Neural progenitor cell (in vitro differentiated cells): ENCODE measurements at regions not wholly inside any gene's neighbourhood (a gene's known extent, or its start where the extent isn't known, plus 50 kb on each side); places are given as distances from the start of the nearest gene placed in this dataset.

ENCODE experiments used
- DNase-seq: peaks from one replicate; pipeline ENCODE4 v3.0.0-alpha.2; 2016; ENCODE audit warnings: low spot score
- H2AFZ ChIP-seq: fragments of 200-600 bp; sonication (generic); replicated peaks from 2 replicates; pipeline ENCODE4 v1.6.1; 2016; ENCODE audit warnings: antibody characterized with exemption
- H3F3A ChIP-seq: fragments of 200-600 bp; sonication (generic); 2 replicates; pipeline ENCODE4 v1.6.1; 2016; ENCODE audit warnings: antibody characterized with exemption, low read depth
- H3K27ac ChIP-seq: fragments of 200-600 bp; sonication (generic); 2 replicates; pipeline ENCODE4 v1.5.1; 2016; ENCODE audit warnings: mild to moderate bottlenecking
- H3K27me3 ChIP-seq: fragments of 200-600 bp; sonication (generic); 2 replicates; pipeline ENCODE4 v1.6.1; 2016; ENCODE audit warnings: mild to moderate bottlenecking, moderate library complexity
- H3K36me3 ChIP-seq: fragments of 200-600 bp; sonication (generic); 2 replicates; pipeline ENCODE4 v1.5.1; 2016
- H3K4me1 ChIP-seq: fragments of 200-600 bp; sonication (generic); 2 replicates; pipeline ENCODE4 v1.6.1; 2016; ENCODE audit warnings: mixed run types
- H3K4me2 ChIP-seq: fragments of 200-600 bp; sonication (generic); 2 replicates; pipeline ENCODE4 v1.6.1; 2016
- H3K4me3 ChIP-seq: fragments of 200-600 bp; sonication (generic); 2 replicates; pipeline ENCODE4 v1.5.1; 2016
- H3K79me2 ChIP-seq: fragments of 200-600 bp; sonication (generic); 2 replicates; pipeline ENCODE4 v1.6.1; 2016; ENCODE audit warnings: low read depth
- H3K9ac ChIP-seq: fragments of 200-600 bp; sonication (generic); 2 replicates; pipeline ENCODE4 v1.6.1; 2016
- H3K9me3 ChIP-seq: fragments of 200-600 bp; sonication (generic); 2 replicates; pipeline ENCODE4 v1.5.1; 2016; ENCODE audit warnings: low read depth
- H4K20me1 ChIP-seq: fragments of 200-600 bp; sonication (generic); 2 replicates; pipeline ENCODE4 v1.6.1; 2016; ENCODE audit warnings: low read depth
- H3K27ac Mint-ChIP-seq: 3 replicates; pipeline ENCODE4 v1.8.0; 2021; ENCODE audit warnings: mixed read lengths
- H3K27me3 Mint-ChIP-seq: 2 replicates; pipeline ENCODE4 v1.8.0; 2022; ENCODE audit warnings: low read depth, mild to moderate bottlenecking, inconsistent platforms, moderate library complexity, mixed read lengths; ENCODE audit not compliant: insufficient read depth
- H3K36me3 Mint-ChIP-seq: 3 replicates; pipeline ENCODE4 v1.8.0; 2021; ENCODE audit warnings: mixed read lengths
- H3K4me1 Mint-ChIP-seq: 3 replicates; pipeline ENCODE4 v1.8.0; 2021; ENCODE audit warnings: mixed read lengths
- H3K4me3 Mint-ChIP-seq: 3 replicates; pipeline ENCODE4 v1.8.0; 2021; ENCODE audit warnings: mild to moderate bottlenecking, moderate library complexity, mixed read lengths
- H3K9me3 Mint-ChIP-seq: 3 replicates; pipeline ENCODE4 v1.8.0; 2020; ENCODE audit warnings: mixed read lengths
- CTCF ChIP-seq: fragments of 200-600 bp; sonication (generic); IDR thresholded peaks from 2 replicates; pipeline ENCODE4 v1.5.1; 2017; ENCODE audit warnings: antibody characterized with exemption, mild to moderate bottlenecking
- EZH2 ChIP-seq: fragments of 200-600 bp; sonication (generic); IDR thresholded peaks from 2 replicates; pipeline ENCODE4 v1.6.1; 2017; ENCODE audit warnings: antibody characterized with exemption, mild to moderate bottlenecking, moderate library complexity
- EZH2phosphoT487 ChIP-seq: fragments of 200-600 bp; sonication (generic); IDR thresholded peaks from 2 replicates; pipeline ENCODE4 v1.6.1; 2017; ENCODE audit warnings: antibody characterized with exemption

GRCh38 chr5:163357636-163358035 lies 79.8 kb upstream of the CCNG1 start:
- Histone ChIP-seq H3K9me3 (no peaks in the 10 kb centered on the region), H3K27me3 (no peaks in the 10 kb centered on the region), H4K20me1 (no peaks in the 10 kb centered on the region), H3K27ac (no peak overlapping the region), H3K4me3 (no peak overlapping the region), H3K79me2 (no peaks in the 10 kb centered on the region), H3F3A (no peaks in the 10 kb centered on the region), H2AFZ (no peak overlapping the region), H3K4me1 (no peaks in the 10 kb centered on the region), H3K36me3 (no peaks in the 10 kb centered on the region), H3K9ac (no peak overlapping the region), H3K4me2 (no peak overlapping the region)
- no peak overlapping the region for H3K27ac Mint-ChIP-seq
- no peaks in the 10 kb centered on the region for H3K36me3 Mint-ChIP-seq
- no peaks in the 10 kb centered on the region for H3K4me1 Mint-ChIP-seq
- H3K27me3 Mint-ChIP-seq, result peaks cover 4% of the 10 kb centered on the region
- H3K4me3 Mint-ChIP-seq, result no peak overlapping the region
- no peak for DNase-seq
- TF ChIP-seq EZH2, result no peak
- TF ChIP-seq EZH2phosphoT487, result no peak
- TF ChIP-seq CTCF, result no peak
- peaks cover 2% of the 10 kb centered on the region for H3K9me3 Mint-ChIP-seq

GRCh38 chr5:163360656-163361055 lies 76.7 kb upstream of the CCNG1 start:
- TF ChIP-seq EZH2phosphoT487 (no peak), CTCF (no peak), EZH2 (no peak)
- H3K27ac Mint-ChIP-seq, result no peak overlapping the region

GRCh38 chr5:163361450-163361849 lies 75.9 kb upstream of the CCNG1 start:
- Histone ChIP-seq H3K27me3 (no peaks in the 10 kb centered on the region), H3K36me3 (no peaks in the 10 kb centered on the region), H3K4me1 (no peaks in the 10 kb centered on the region), H2AFZ (no peak overlapping the region), H3K9me3 (no peaks in the 10 kb centered on the region), H4K20me1 (no peaks in the 10 kb centered on the region), H3K79me2 (no peaks in the 10 kb centered on the region), H3K9ac (no peak overlapping the region), H3K4me2 (no peak overlapping the region), H3F3A (no peaks in the 10 kb centered on the region), H3K4me3 (no peak overlapping the region), H3K27ac (no peak overlapping the region)
- no peaks in the 10 kb centered on the region for H3K36me3 Mint-ChIP-seq
- TF ChIP-seq EZH2 (no peak), EZH2phosphoT487 (no peak), CTCF (no peak)
- DNase-seq, result no peak
- peaks cover 2% of the 10 kb centered on the region for H3K9me3 Mint-ChIP-seq
- H3K27me3 Mint-ChIP-seq, result peaks cover 4% of the 10 kb centered on the region
- H3K27ac Mint-ChIP-seq, result no peak overlapping the region
- no peak overlapping the region for H3K4me3 Mint-ChIP-seq
- no peaks in the 10 kb centered on the region for H3K4me1 Mint-ChIP-seq

More at GRCh38 chr5:163360656-163361055, 76.7 kb upstream of the CCNG1 start:
- Histone ChIP-seq H2AFZ (no peak overlapping the region), H3K27ac (no peak overlapping the region), H3F3A (no peaks in the 10 kb centered on the region), H3K4me1 (no peaks in the 10 kb centered on the region), H3K4me3 (no peak overlapping the region), H3K27me3 (no peaks in the 10 kb centered on the region), H3K9ac (no peak overlapping the region), H3K9me3 (no peaks in the 10 kb centered on the region), H3K4me2 (no peak overlapping the region), H3K79me2 (no peaks in the 10 kb centered on the region), H4K20me1 (no peaks in the 10 kb centered on the region), H3K36me3 (no peaks in the 10 kb centered on the region)
- Mint-ChIP-seq H3K4me1 (no peaks in the 10 kb centered on the region), H3K27me3 (peaks cover 4% of the 10 kb centered on the region), H3K4me3 (no peak overlapping the region), H3K9me3 (peaks cover 2% of the 10 kb centered on the region), H3K36me3 (no peaks in the 10 kb centered on the region)
- no peak for DNase-seq
